Suprapubic skin (tissue), 3 donors: ENCODE measurements at regions not wholly inside any gene's neighbourhood (a gene's known extent, or its start where the extent isn't known, plus 50 kb on each side); places are given as distances from the start of the nearest gene placed in this dataset.
"Not testable (repeated sequence)": the region's sequence is repeated elsewhere in the genome, so short reads cannot be mapped to it uniquely, and the experiment has no call there.

Experiments
- EP300 ChIP-seq: sonication (generic); formaldehyde crosslinking; IDR thresholded peaks from one replicate; pipeline ENCODE4 v1.6.1; 2017; ENCODE audit warnings: antibody characterized with exemption
- TF ChIP-seq, protein P1 (sequence below), 2 donors: fragments of 200-600 bp in 1 of 2; fragments of 450-650 bp in 1 of 2; sonication (generic) in 1 of 2; IDR thresholded peaks; one replicate each; pipeline ENCODE4 v1.5.1; 2016 to 2019; ENCODE audit warnings: antibody characterized with exemption in 2 of 2, mild to moderate bottlenecking in 1 of 2, moderate library complexity in 1 of 2

DNA sequence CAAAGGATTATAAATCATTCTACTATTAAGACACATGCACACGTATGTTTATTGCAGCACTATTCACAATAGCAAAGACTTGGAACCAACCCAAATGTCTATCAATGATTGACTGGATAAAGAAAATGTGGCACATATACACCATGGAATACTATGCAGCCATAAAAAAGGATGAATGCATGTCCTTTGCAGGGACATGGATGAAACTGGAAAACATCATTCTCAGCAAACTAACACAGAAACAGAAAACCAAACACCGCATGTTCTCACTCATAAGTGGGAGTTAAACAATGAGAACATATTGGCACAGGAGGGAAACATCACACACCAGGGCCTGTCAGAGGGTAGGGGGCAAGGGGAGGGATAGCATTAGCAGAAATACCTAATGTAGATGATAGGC is 646.7 kb upstream of the ARRDC3 start:
- TF ChIP-seq, protein P1, sequence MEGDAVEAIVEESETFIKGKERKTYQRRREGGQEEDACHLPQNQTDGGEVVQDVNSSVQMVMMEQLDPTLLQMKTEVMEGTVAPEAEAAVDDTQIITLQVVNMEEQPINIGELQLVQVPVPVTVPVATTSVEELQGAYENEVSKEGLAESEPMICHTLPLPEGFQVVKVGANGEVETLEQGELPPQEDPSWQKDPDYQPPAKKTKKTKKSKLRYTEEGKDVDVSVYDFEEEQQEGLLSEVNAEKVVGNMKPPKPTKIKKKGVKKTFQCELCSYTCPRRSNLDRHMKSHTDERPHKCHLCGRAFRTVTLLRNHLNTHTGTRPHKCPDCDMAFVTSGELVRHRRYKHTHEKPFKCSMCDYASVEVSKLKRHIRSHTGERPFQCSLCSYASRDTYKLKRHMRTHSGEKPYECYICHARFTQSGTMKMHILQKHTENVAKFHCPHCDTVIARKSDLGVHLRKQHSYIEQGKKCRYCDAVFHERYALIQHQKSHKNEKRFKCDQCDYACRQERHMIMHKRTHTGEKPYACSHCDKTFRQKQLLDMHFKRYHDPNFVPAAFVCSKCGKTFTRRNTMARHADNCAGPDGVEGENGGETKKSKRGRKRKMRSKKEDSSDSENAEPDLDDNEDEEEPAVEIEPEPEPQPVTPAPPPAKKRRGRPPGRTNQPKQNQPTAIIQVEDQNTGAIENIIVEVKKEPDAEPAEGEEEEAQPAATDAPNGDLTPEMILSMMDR (IDR thresholded peaks at IDR 0.05) = not testable (repeated sequence)
- not testable (repeated sequence) for TF ChIP-seq EP300
